Aorta (tissue), 5 donors: ENCODE measurements at regions not wholly inside any gene's neighbourhood (a gene's known extent, or its start where the extent isn't known, plus 50 kb on each side); places are given as distances from the start of the nearest gene placed in this dataset.
"Not testable (repeated sequence)": the region's sequence is repeated elsewhere in the genome, so short reads cannot be mapped to it uniquely, and the experiment has no call there.

Experiments used
- ATAC-seq: fragments of 200-7000 bp; cut with Tn5 transposase; one replicate; pipeline ENCODE4 v1.9.1; 2022; ENCODE audit warnings: moderate library complexity; ENCODE audit not compliant: low FRiP score
- DNase-seq, 2 donors: peaks; one replicate each; pipeline ENCODE4 v3.0.0-alpha.2; 2020
- H3K27ac ChIP-seq, 2 donors: one replicate each; pipeline ENCODE4 v1.5.1; 2013; ENCODE audit warnings: low read length in 2 of 2, mild to moderate bottlenecking in 2 of 2, moderate library complexity in 2 of 2, control low read depth in 1 of 2, inconsistent platforms in 1 of 2, low read depth in 1 of 2
- H3K27me3 ChIP-seq, 2 donors: one replicate each; pipeline ENCODE4 v1.6.1; 2013; ENCODE audit warnings: control low read depth in 1 of 2, low read length in 1 of 2, mild to moderate bottlenecking in 1 of 2, moderate library complexity in 1 of 2; ENCODE audit not compliant: insufficient read depth in 2 of 2, control insufficient read depth in 1 of 2
- H3K36me3 ChIP-seq, 2 donors: one replicate each; pipeline ENCODE4 v1.6.1; 2013; ENCODE audit warnings: control low read depth in 1 of 2, low read length in 1 of 2, mild to moderate bottlenecking in 1 of 2; ENCODE audit not compliant: insufficient read depth in 2 of 2, control insufficient read depth in 1 of 2
- H3K4me1 ChIP-seq, 2 donors: one replicate each; pipeline ENCODE4 v1.6.1; 2013; ENCODE audit warnings: low read length in 2 of 2, control low read depth in 1 of 2, mild to moderate bottlenecking in 1 of 2, moderate library complexity in 1 of 2; ENCODE audit not compliant: insufficient read depth in 2 of 2, control insufficient read depth in 1 of 2
- H3K4me3 ChIP-seq, 2 donors: one replicate each; pipeline ENCODE4 v1.5.1; 2013; ENCODE audit warnings: low read length in 2 of 2, control low read depth in 1 of 2, mild to moderate bottlenecking in 1 of 2
- H3K9me3 ChIP-seq: one replicate; pipeline ENCODE4 v1.6.1; 2013; ENCODE audit warnings: mild to moderate bottlenecking, low read length; ENCODE audit not compliant: control insufficient read depth
- WGBS, 2 donors: extraction: QIAGEN DNeasy Blood & Tissue Kit; methylation state at CpG; one replicate each; pipeline ENCODE4 v1.1.7; 2013; 5-methylcytosine and 5-hydroxymethylcytosine counted together
- intact Hi-C, 2 donors: fragments of 100-400 bp; cut with DNase I; formaldehyde crosslinking; loops; one replicate each; pipeline versions ENCODE4 v1.14.2 to v1.15.0; 2022
- donor health status: healthy with polysubstance abuse.
- donor health status: Bipolar disorder and iron deficiency.
- donor health status: DM: no; HTN: no; CAD: no.
- donor health status: DM: no; HTN: no; CAD: no.
- donor health status: DM: yes; HTN: yes; CAD: no.

- H3K9me3 ChIP-seq: no peaks in the 10 kb centered on the region
- H3K4me3 ChIP-seq: peak overlapping the region; percentile 5 to 21
- no peaks in the 10 kb centered on the region for H3K4me1 ChIP-seq
- WGBS, 2 donors: 7 to 9% methylated on average over 45 of the region's 45 CpGs
- H3K36me3 ChIP-seq: no peaks in the 10 kb centered on the region
- no peaks in the 10 kb centered on the region for H3K27me3 ChIP-seq
- peak; percentile 89 for ATAC-seq
- H3K27ac ChIP-seq: peak overlapping the region in 1 of 2 donors; percentile 15
- peak; percentile 92 to 94 for DNase-seq
- intact Hi-C loops: no loop called here
Measured at GRCh38 chr15:77944002-77944867, 133.3 kb downstream of the TBC1D2B start.

DNA sequence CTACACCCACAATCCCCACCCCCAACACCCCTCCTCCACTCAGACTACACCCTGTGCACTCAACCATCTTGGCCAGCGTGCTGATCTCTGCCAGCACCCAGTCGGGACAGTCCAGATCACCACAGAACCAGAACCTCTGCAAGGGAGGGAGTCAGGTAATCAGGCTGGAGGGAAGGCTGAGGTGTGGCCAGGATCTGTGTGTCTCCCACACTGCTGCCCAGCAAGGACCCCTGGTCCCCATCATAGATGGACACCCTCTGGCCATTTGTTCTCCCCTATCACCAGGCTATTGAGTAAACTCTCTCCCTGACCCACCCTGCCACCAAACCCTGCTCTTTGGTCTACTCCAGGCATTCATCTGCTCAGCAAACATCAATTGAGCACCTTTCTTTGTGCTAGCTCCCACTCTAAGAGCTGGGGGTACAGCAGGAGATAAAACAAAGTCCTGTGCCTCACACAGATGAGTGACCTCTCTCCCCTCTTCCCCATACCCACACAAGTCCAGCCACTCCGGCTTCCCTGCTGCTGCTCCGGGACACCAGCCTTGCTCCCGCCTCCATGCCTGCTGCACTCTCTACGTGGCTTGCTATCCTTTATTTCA lies 134.8 kb downstream of the TBC1D2B start:
- Histone ChIP-seq H3K4me3 (no peak overlapping the region), H3K4me1 (no peaks in the 10 kb centered on the region), H3K27ac (no peak overlapping the region), H3K9me3 (no peaks in the 10 kb centered on the region), H3K27me3 (no peaks in the 10 kb centered on the region), H3K36me3 (no peaks in the 10 kb centered on the region)
- intact Hi-C loops: no loop called here
- 83 to 86% methylated on average over 6 of the region's 6 CpGs for WGBS, 2 donors
- no peak for DNase-seq
- ATAC-seq: no peak

DNA sequence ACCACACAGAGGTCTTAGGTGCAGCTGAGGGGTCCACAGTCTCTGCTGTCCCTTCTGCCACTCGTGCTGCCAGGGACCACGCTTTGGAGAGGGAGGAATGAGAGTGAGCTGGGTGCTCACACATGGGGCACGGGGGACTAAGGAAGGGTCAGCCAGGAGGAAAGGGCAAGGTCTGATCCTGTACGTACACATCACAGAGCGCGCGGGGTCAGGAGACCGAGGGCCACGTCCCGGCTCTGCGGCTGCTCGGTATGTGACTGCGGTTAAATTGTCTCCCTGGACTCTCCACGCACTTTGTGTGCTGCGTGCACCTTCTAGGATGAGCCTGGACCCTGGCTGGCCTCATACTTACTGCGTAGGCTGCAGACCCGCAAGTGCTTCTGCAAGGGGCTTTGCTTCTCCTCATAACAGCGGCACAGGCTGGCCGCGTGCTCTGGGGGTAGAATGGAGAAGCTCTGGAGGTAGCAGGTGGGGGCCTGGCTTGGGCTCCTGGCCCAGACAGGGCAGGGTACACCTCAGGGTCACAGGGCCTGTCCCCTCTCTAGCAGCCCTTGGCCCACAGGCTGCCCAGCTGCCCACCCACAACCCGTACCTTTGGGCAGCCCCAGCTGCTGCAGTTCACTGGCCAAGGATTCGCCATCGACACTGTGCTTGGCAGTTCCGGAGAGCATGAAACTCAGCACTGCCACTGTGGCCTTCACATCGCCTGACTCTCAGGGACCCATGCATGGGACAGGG lies 136.3 kb downstream of the TBC1D2B start:
- H3K27ac ChIP-seq, H3K4me1 ChIP-seq, DNase-seq, H3K4me3 ChIP-seq, H3K27me3 ChIP-seq, intact Hi-C loops, H3K9me3 ChIP-seq, H3K36me3 ChIP-seq: not testable (repeated sequence)
- 92 to 96% methylated on average over 11 to 15 of the region's 25 CpGs for WGBS, 2 donors
- ATAC-seq: peak; percentile 5

- H3K27ac ChIP-seq: no peak overlapping the region
- H3K27me3 ChIP-seq: no peaks in the 10 kb centered on the region
- H3K9me3 ChIP-seq: no peaks in the 10 kb centered on the region
- WGBS, 2 donors: 78 to 87% methylated on average over 7 to 8 of the region's 8 CpGs
- intact Hi-C loops: no loop called here
- no peaks in the 10 kb centered on the region for H3K4me1 ChIP-seq
- ATAC-seq (no peak), DNase-seq (no peak)
- no peaks in the 10 kb centered on the region for H3K36me3 ChIP-seq
- H3K4me3 ChIP-seq: no peak overlapping the region
Measured at GRCh38 chr15:77940381-77940947, 137.0 kb downstream of the TBC1D2B start.

GRCh38 chr15:77939851-77940250 lies 137.7 kb downstream of the TBC1D2B start:
- ATAC-seq (no peak), DNase-seq (no peak)
- 89 to 93% methylated on average over 10 to 12 of the region's 12 CpGs for WGBS, 2 donors
- H3K9me3 ChIP-seq: no peaks in the 10 kb centered on the region
- H3K4me1 ChIP-seq: no peaks in the 10 kb centered on the region
- no peaks in the 10 kb centered on the region for H3K36me3 ChIP-seq
- intact Hi-C loops: no loop called here
- no peak overlapping the region for H3K4me3 ChIP-seq
- no peaks in the 10 kb centered on the region for H3K27me3 ChIP-seq
- no peak overlapping the region for H3K27ac ChIP-seq

- H3K4me3 ChIP-seq, H3K9me3 ChIP-seq, H3K27me3 ChIP-seq, H3K36me3 ChIP-seq, intact Hi-C loops, ATAC-seq, H3K27ac ChIP-seq, DNase-seq, H3K4me1 ChIP-seq: not testable (repeated sequence)
- WGBS, 2 donors: 39 to 47% methylated on average over 4 of the region's 4 CpGs
Measured at GRCh38 chr15:77939026-77939425, 138.5 kb downstream of the TBC1D2B start.

DNA sequence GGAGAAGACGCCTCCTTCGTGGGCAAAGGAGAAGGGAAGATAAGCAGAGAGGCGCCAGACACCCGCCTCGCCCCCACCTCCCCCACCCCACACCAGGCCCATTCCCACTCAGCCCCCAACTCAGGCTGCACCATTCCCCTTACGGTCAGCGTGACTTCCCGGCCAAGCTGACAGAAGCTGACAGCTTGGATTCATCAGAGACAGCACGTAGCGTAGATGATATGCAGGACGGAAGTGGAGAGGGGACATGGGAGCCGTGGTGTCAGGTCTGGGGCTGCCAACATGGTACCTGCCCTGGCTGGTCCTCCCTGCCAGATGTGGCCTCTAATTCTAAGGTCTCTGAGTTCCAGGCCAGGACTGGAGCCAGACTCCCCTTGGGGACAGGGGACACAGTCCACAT lies 139.0 kb downstream of the TBC1D2B start:
- 84 to 93% methylated on average over 9 to 12 of the region's 12 CpGs for WGBS, 2 donors
- H3K4me1 ChIP-seq, ATAC-seq, H3K9me3 ChIP-seq, H3K27ac ChIP-seq, H3K4me3 ChIP-seq, H3K36me3 ChIP-seq, DNase-seq, H3K27me3 ChIP-seq, intact Hi-C loops: not testable (repeated sequence)

DNA sequence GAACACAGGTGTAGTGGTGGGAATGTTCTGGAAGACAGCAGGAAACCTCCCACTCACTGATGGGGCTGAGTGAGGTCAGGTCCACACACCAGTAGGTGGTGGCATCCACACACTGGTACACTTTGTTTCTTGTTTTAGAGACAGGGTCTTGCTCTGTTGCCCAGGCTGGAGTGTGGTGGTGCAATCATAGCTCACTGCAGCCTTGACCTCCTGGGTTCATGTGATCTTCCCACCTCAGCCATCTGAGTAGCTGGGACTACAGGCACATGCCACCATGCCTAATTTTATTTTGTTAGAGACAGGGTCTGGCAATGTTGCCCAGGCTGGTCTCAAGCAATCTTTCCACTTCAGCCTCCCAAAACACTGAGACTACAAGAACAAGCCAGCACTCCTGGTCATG lies 140.9 kb downstream of the TBC1D2B start:
- H3K36me3 ChIP-seq, ATAC-seq, H3K27me3 ChIP-seq, H3K4me1 ChIP-seq, H3K4me3 ChIP-seq, H3K27ac ChIP-seq, DNase-seq, H3K9me3 ChIP-seq, intact Hi-C loops: not testable (repeated sequence)
